ENCODE measurements at regions not wholly inside any gene's neighbourhood (a gene's known extent, or its start where the extent isn't known, plus 50 kb on each side); places are given as distances from the start of the nearest gene placed in this dataset.

- no peak for TF ChIP-seq CTCF (IDR thresholded peaks at IDR 0.05)
- no peak for TF ChIP-seq POLR2A (IDR thresholded peaks at IDR 0.05)
These were observed 752.7 kb upstream of the MGAT4C start for GRCh38 chr12:87008785-87009384.
